ENCODE measurements at regions not wholly inside any gene's neighbourhood (a gene's known extent, or its start where the extent isn't known, plus 50 kb on each side); places are given as distances from the start of the nearest gene placed in this dataset.

GRCh38 chr13:82938644-82939043, 943.6 kb downstream of the SLITRK1 start:
- Histone ChIP-seq H4K20me1 (ENCODE audit: control insufficient read depth, insufficient read depth, low read length, poor library complexity, severe bottlenecking) (no peaks in the 10 kb centered on the region), H3K4me1 (ENCODE audit: control insufficient read depth in 2 of 2, insufficient read depth in 2 of 2, low read length in 2 of 2) (no peaks in the 10 kb centered on the region), H3K36me3 (replicated peaks in 1 of 2; ENCODE audit: control extremely low read depth in 1 of 2, control insufficient read depth in 1 of 2, extremely low read depth in 1 of 2, insufficient read depth in 2 of 2, low read length in 1 of 2) (no peaks in the 10 kb centered on the region), H3K4me3 (ENCODE audit: control extremely low read depth in 1 of 5, extremely low read depth in 1 of 5, insufficient read depth in 1 of 5, low read depth in 2 of 5, low read length in 4 of 5) (no peak overlapping the region), H3K27ac (ENCODE audit: low read length in 2 of 2) (no peak overlapping the region), H3K9me3 (ENCODE audit: control extremely low read depth in 1 of 3, control insufficient read depth in 2 of 3, insufficient read depth in 1 of 3, low read length in 2 of 3) (peaks cover 0 to 9% (median 0%) of the 10 kb centered on the region in 3 donors), H3K79me2 (ENCODE audit: control insufficient read depth, insufficient read depth, low read length) (no peaks in the 10 kb centered on the region), H2AFZ (ENCODE audit: insufficient read depth, low read depth, low read length, poor library complexity, severe bottlenecking) (no peak overlapping the region), H3K4me2 (replicated peaks; ENCODE audit: low read depth, low read length, poor library complexity, severe bottlenecking) (no peak overlapping the region), H3K27me3 (replicated peaks in 1 of 4; ENCODE audit: control extremely low read depth in 1 of 4, control insufficient read depth in 3 of 4, insufficient read depth in 4 of 4, low read length in 3 of 4) (no peaks in the 10 kb centered on the region), H3K9ac (ENCODE audit: low read length) (no peak overlapping the region)
- no peak overlapping the region for H3K27ac Mint-ChIP-seq
- TF ChIP-seq, protein P1, sequence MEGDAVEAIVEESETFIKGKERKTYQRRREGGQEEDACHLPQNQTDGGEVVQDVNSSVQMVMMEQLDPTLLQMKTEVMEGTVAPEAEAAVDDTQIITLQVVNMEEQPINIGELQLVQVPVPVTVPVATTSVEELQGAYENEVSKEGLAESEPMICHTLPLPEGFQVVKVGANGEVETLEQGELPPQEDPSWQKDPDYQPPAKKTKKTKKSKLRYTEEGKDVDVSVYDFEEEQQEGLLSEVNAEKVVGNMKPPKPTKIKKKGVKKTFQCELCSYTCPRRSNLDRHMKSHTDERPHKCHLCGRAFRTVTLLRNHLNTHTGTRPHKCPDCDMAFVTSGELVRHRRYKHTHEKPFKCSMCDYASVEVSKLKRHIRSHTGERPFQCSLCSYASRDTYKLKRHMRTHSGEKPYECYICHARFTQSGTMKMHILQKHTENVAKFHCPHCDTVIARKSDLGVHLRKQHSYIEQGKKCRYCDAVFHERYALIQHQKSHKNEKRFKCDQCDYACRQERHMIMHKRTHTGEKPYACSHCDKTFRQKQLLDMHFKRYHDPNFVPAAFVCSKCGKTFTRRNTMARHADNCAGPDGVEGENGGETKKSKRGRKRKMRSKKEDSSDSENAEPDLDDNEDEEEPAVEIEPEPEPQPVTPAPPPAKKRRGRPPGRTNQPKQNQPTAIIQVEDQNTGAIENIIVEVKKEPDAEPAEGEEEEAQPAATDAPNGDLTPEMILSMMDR (IDR thresholded peaks at IDR 0.05): no peak
- TF ChIP-seq EZH2 (IDR thresholded peaks at IDR 0.05; ENCODE audit: borderline replicate concordance, insufficient read depth, low read depth, low read length, poor library complexity, severe bottlenecking): no peak
- DNase-seq (no peak), ATAC-seq (ENCODE audit: low read depth) (no peak)
- ChIA-PET POLR2A (no interaction called here), CTCF (no interaction called here)
- 93% methylated on average over 6 of the region's 6 CpGs for WGBS (ENCODE audit: insufficient coverage)
- no peaks in the 10 kb centered on the region for H3K4me1 Mint-ChIP-seq
- intact Hi-C loops (cut with micrococcal nuclease): no loop called here
- no peaks in the 10 kb centered on the region for H3K27me3 Mint-ChIP-seq
- H3K4me3 Mint-ChIP-seq: no peak overlapping the region
- H3K9me3 Mint-ChIP-seq (ENCODE audit: insufficient read depth): peaks cover 3% of the 10 kb centered on the region

DNA sequence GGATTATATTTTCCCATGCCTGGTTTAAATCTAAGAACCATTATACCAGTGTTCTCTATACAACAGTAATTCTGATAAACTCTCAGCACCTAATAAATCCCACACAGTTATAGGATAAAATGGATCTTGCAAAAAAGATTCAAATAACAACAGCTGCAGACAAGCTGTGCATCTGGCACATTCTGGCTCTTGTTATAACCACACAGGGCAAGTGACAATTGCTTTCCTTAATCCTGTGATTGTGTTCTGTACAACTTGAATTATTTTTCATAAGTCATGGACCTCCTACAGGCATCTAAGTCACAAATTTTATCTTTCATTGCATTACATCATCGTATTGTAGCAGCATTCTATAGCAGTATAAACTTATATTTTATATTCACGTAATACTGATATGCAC, 948.3 kb downstream of the SLITRK1 start:
- ChIA-PET POLR2A (no interaction called here), CTCF (no interaction called here)
- Histone ChIP-seq H3K27me3 (replicated peaks in 1 of 4; ENCODE audit: control extremely low read depth in 1 of 4, control insufficient read depth in 3 of 4, insufficient read depth in 4 of 4, low read length in 3 of 4) (no peaks in the 10 kb centered on the region), H4K20me1 (ENCODE audit: control insufficient read depth, insufficient read depth, low read length, poor library complexity, severe bottlenecking) (no peaks in the 10 kb centered on the region), H3K4me3 (ENCODE audit: control extremely low read depth in 1 of 5, extremely low read depth in 1 of 5, insufficient read depth in 1 of 5, low read depth in 2 of 5, low read length in 4 of 5) (no peak overlapping the region), H3K4me1 (ENCODE audit: control insufficient read depth in 2 of 2, insufficient read depth in 2 of 2, low read length in 2 of 2) (no peaks in the 10 kb centered on the region), H2AFZ (ENCODE audit: insufficient read depth, low read depth, low read length, poor library complexity, severe bottlenecking) (no peak overlapping the region), H3K36me3 (replicated peaks in 1 of 2; ENCODE audit: control extremely low read depth in 1 of 2, control insufficient read depth in 1 of 2, extremely low read depth in 1 of 2, insufficient read depth in 2 of 2, low read length in 1 of 2) (no peaks in the 10 kb centered on the region), H3K79me2 (ENCODE audit: control insufficient read depth, insufficient read depth, low read length) (no peaks in the 10 kb centered on the region), H3K27ac (ENCODE audit: low read length in 2 of 2) (no peak overlapping the region), H3K9me3 (ENCODE audit: control extremely low read depth in 1 of 3, control insufficient read depth in 2 of 3, insufficient read depth in 1 of 3, low read length in 2 of 3) (peaks cover 0 to 9% (median 0%) of the 10 kb centered on the region in 3 donors), H3K4me2 (replicated peaks; ENCODE audit: low read depth, low read length, poor library complexity, severe bottlenecking) (no peak overlapping the region), H3K9ac (ENCODE audit: low read length) (no peak overlapping the region)
- ATAC-seq (ENCODE audit: low read depth) (no peak), DNase-seq (no peak)
- Mint-ChIP-seq H3K9me3 (ENCODE audit: insufficient read depth) (peaks cover 7% of the 10 kb centered on the region), H3K4me3 (no peak overlapping the region), H3K27ac (no peak overlapping the region), H3K4me1 (no peaks in the 10 kb centered on the region), H3K27me3 (no peaks in the 10 kb centered on the region)
- TF ChIP-seq EZH2 (IDR thresholded peaks at IDR 0.05; ENCODE audit: borderline replicate concordance, insufficient read depth, low read depth, low read length, poor library complexity, severe bottlenecking): no peak
- TF ChIP-seq, protein P1 (IDR thresholded peaks at IDR 0.05): no peak
- no CpG with 5 or more reads among the region's 2 CpGs for WGBS (ENCODE audit: insufficient coverage)
- intact Hi-C loops (cut with micrococcal nuclease): no loop called here
